ENCODE measurements at regions not wholly inside any gene's neighbourhood (a gene's known extent, or its start where the extent isn't known, plus 50 kb on each side); places are given as distances from the start of the nearest gene placed in this dataset.
"Not testable (repeated sequence)": the region's sequence is repeated elsewhere in the genome, so short reads cannot be mapped to it uniquely, and the experiment has no call there.

- no peak for DNase-seq
Observed at GRCh38 chr18:14964002-14964401, 216.0 kb downstream of the ANKRD30B start.

- no peak for DNase-seq
Observed at GRCh38 chr18:14964406-14964805, 216.4 kb downstream of the ANKRD30B start.

- not testable (repeated sequence) for DNase-seq
Observed at GRCh38 chr18:14964976-14965375, 217.0 kb downstream of the ANKRD30B start.

GRCh38 chr18:14965553-14965952 lies 217.6 kb downstream of the ANKRD30B start:
- DNase-seq = no peak

- not testable (repeated sequence) for DNase-seq
Observed at GRCh38 chr18:14967246-14967645, 219.3 kb downstream of the ANKRD30B start.

- no peak for DNase-seq
Observed at GRCh38 chr18:14969500-14969899, 221.5 kb downstream of the ANKRD30B start.

GRCh38 chr18:14970027-14970426 lies 222.1 kb downstream of the ANKRD30B start:
- peak; percentile 18 for DNase-seq

GRCh38 chr18:14971461-14972185 lies 223.7 kb downstream of the ANKRD30B start:
- DNase-seq = peak; percentile 14

GRCh38 chr18:14973421-14973820 lies 225.4 kb downstream of the ANKRD30B start:
- DNase-seq = not testable (repeated sequence)

- DNase-seq = no peak
Observed at GRCh38 chr18:14974088-14974487, 226.1 kb downstream of the ANKRD30B start.

- no peak for DNase-seq
Observed at GRCh38 chr18:14974576-14974975, 226.6 kb downstream of the ANKRD30B start.

- DNase-seq = no peak
Observed at GRCh38 chr18:14975431-14975830, 227.5 kb downstream of the ANKRD30B start.

- DNase-seq = peak; percentile 29
Observed at GRCh38 chr18:14976736-14977430, 228.9 kb downstream of the ANKRD30B start.

GRCh38 chr18:14978191-14978590 lies 230.2 kb downstream of the ANKRD30B start:
- no peak for DNase-seq

GRCh38 chr18:14978962-14979535 lies 231.1 kb downstream of the ANKRD30B start:
- DNase-seq = no peak

GRCh38 chr18:14979875-14980274 lies 231.9 kb downstream of the ANKRD30B start:
- DNase-seq = no peak

GRCh38 chr18:14984531-14984930 lies 236.6 kb downstream of the ANKRD30B start:
- DNase-seq = not testable (repeated sequence)

GRCh38 chr18:14985291-14986013 lies 237.5 kb downstream of the ANKRD30B start:
- DNase-seq = not testable (repeated sequence)

GRCh38 chr18:14987377-14987776 lies 239.4 kb downstream of the ANKRD30B start:
- not testable (repeated sequence) for DNase-seq

GRCh38 chr18:14987960-14988710 lies 240.2 kb downstream of the ANKRD30B start:
- not testable (repeated sequence) for DNase-seq

GRCh38 chr18:14989569-14989968 lies 241.6 kb downstream of the ANKRD30B start:
- DNase-seq = not testable (repeated sequence)

GRCh38 chr18:14991934-14992445 lies 244.0 kb downstream of the ANKRD30B start:
- not testable (repeated sequence) for DNase-seq

Measured in fibroblast of skin of right biceps (primary cell).